A549 (cell line): ENCODE measurements at regions not wholly inside any gene's neighbourhood (a gene's known extent, or its start where the extent isn't known, plus 50 kb on each side); places are given as distances from the start of the nearest gene placed in this dataset.

Experiments used
- ATAC-seq, 2 experiments: fragments of 200-7000 bp in 1 of 2; fragments of >200 bp in 1 of 2; cut with Nextera tagmentation in 1 of 2; cut with Tn5 transposase in 1 of 2; 3 replicates each; pipeline versions ENCODE4 v1.8.0 to v1.9.1; 2018 to 2020; ENCODE audit warnings: mild to moderate bottlenecking in 1 of 2, moderate library complexity in 1 of 2
- CTCF ChIA-PET: fragments of 300-600 bp; sonication (Branson Sonifier 250); formaldehyde crosslinking; extraction: SDS; loops from one replicate; lab custom pipeline; 2021; ENCODE audit warnings: antibody characterized with exemption, inconsistent platforms; lab: Yijun Ruan, JAX
- POLR2A ChIA-PET: fragments of 350-600 bp; formaldehyde crosslinking; extraction: SDS; loops from one replicate; lab custom pipeline; 2021; ENCODE audit warnings: antibody characterized with exemption, inconsistent platforms; lab: Yijun Ruan, JAX
- DNase-seq, 2 experiments: peaks; one replicate each; pipeline versions ENCODE4 v3.0.0 to v3.0.0-alpha.2; 2011 to 2016; ENCODE audit warnings: low read depth in 1 of 2, low spot score in 1 of 2
- FAIRE-seq: peaks from 2 replicates; lab custom pipeline; 2011; peaks lifted over from hg19 to GRCh38; lab: Jason Lieb, UNC
- H3K27ac ChIP-seq, 2 experiments: fragments of >200 bp; sonication (Bioruptor Twin); formaldehyde crosslinking; 3 replicates each; pipeline ENCODE4 v1.5.1; 2016 to 2017
- H3K4me1 ChIP-seq: fragments of >200 bp; sonication (Bioruptor Twin); formaldehyde crosslinking; 3 replicates; pipeline ENCODE4 v1.6.1; 2016
- H3K4me2 ChIP-seq: fragments of >200 bp; sonication (Bioruptor Twin); formaldehyde crosslinking; 3 replicates; pipeline ENCODE4 v1.6.1; 2016
- H3K4me3 ChIP-seq: fragments of >200 bp; sonication (Bioruptor Twin); formaldehyde crosslinking; 3 replicates; pipeline ENCODE4 v1.5.1; 2016
- H3K9me3 ChIP-seq: fragments of >200 bp; sonication (Bioruptor Twin); formaldehyde crosslinking; 3 replicates; pipeline ENCODE4 v1.6.1; 2016
- BCL3 ChIP-seq: fragments of >200 bp; sonication (Bioruptor Twin); formaldehyde crosslinking; IDR thresholded peaks from 3 replicates; pipeline ENCODE4 v1.6.1; 2016
- E2F6 ChIP-seq: IDR thresholded peaks from 2 replicates; pipeline ENCODE4 v1.6.1; 2012; ENCODE audit warnings: low read depth, borderline replicate concordance
- ELK1 ChIP-seq: fragments of 150-350 bp; IDR thresholded peaks from 2 replicates; pipeline ENCODE4 v1.6.1; 2014; ENCODE audit warnings: low read depth, mild to moderate bottlenecking, low read length
- EP300 ChIP-seq, 2 experiments: fragments of >200 bp; sonication (Bioruptor Twin); formaldehyde crosslinking; IDR thresholded peaks; 2 replicates in 1 of 2; 3 replicates in 1 of 2; pipeline ENCODE4 v1.6.1; 2016 to 2017
- FOSB ChIP-seq: fragments of 250-450 bp; sonication (Bioruptor Pico); IDR thresholded peaks from 2 replicates; pipeline ENCODE4 v1.5.0; 2020; ENCODE audit warnings: mild to moderate bottlenecking, moderate library complexity
- FOSL2 ChIP-seq, 2 experiments: fragments of 450-650 bp in 1 of 2; fragments of >200 bp in 1 of 2; sonication (Bioruptor Twin) in 1 of 2; formaldehyde crosslinking; IDR thresholded peaks; 2 replicates each; pipeline versions ENCODE4 v1.5.0 to v1.6.1; 2016 to 2020; ENCODE audit warnings: mild to moderate bottlenecking in 1 of 2, moderate library complexity in 1 of 2
- HOXA7 ChIP-seq: fragments of 250-450 bp; sonication (Bioruptor Pico); IDR thresholded peaks from 2 replicates; pipeline ENCODE4 v1.5.0; 2020; ENCODE audit warnings: mild to moderate bottlenecking, moderate library complexity
- HOXB13 ChIP-seq: fragments of 250-450 bp; sonication (Bioruptor Pico); IDR thresholded peaks from 2 replicates; pipeline ENCODE4 v1.5.0; 2020; ENCODE audit warnings: low read depth, mild to moderate bottlenecking, moderate library complexity
- HOXB5 ChIP-seq: fragments of 250-450 bp; sonication (Bioruptor Pico); IDR thresholded peaks from 2 replicates; pipeline ENCODE4 v1.5.0; 2020; ENCODE audit warnings: mild to moderate bottlenecking, moderate library complexity
- JUNB ChIP-seq: fragments of >200 bp; sonication (Bioruptor Twin); formaldehyde crosslinking; IDR thresholded peaks from 2 replicates; pipeline ENCODE4 v1.6.1; 2016
- KDM5A ChIP-seq: fragments of 200-600 bp; sonication (generic); IDR thresholded peaks from 2 replicates; pipeline ENCODE4 v1.6.1; 2016; ENCODE audit warnings: antibody characterized with exemption, mild to moderate bottlenecking
- MAFK ChIP-seq: fragments of 450-650 bp; IDR thresholded peaks from 2 replicates; pipeline ENCODE4 v1.6.1; 2014; ENCODE audit not compliant: partially characterized antibody
- MYC ChIP-seq: IDR thresholded peaks from 2 replicates; pipeline ENCODE4 v1.6.1; 2012; ENCODE audit warnings: mild to moderate bottlenecking, inconsistent platforms, low read length, improper control_type of control experiment, borderline replicate concordance
- NR3C1 ChIP-seq: fragments of >200 bp; sonication (Bioruptor Twin); formaldehyde crosslinking; IDR thresholded peaks from 3 replicates; pipeline ENCODE4 v1.6.1; 2017
- PHF8 ChIP-seq: fragments of 200-600 bp; sonication (generic); IDR thresholded peaks from 2 replicates; pipeline ENCODE4 v1.6.1; 2016; ENCODE audit warnings: low read depth, mild to moderate bottlenecking, antibody characterized with exemption, moderate library complexity, borderline replicate concordance
- POLR2A ChIP-seq: IDR thresholded peaks from 2 replicates; pipeline ENCODE4 v1.6.1; 2012; ENCODE audit warnings: mild to moderate bottlenecking, low read length
- RAD21 ChIP-seq, 2 experiments: fragments of >200 bp in 1 of 2; sonication (Bioruptor Twin) in 1 of 2; formaldehyde crosslinking in 1 of 2; IDR thresholded peaks in 1 of 2; conservative IDR thresholded peaks in 1 of 2; 2 replicates in 1 of 2; 3 replicates in 1 of 2; pipeline ENCODE4 v1.6.1; 2012 to 2018; ENCODE audit warnings: inconsistent platforms in 1 of 2
- REST ChIP-seq: fragments of 200-600 bp; sonication (generic); IDR thresholded peaks from 2 replicates; pipeline ENCODE4 v1.6.1; 2016; ENCODE audit warnings: antibody characterized with exemption, mild to moderate bottlenecking, moderate library complexity
- RFX5 ChIP-seq: fragments of 450-650 bp; IDR thresholded peaks from 2 replicates; pipeline ENCODE4 v1.7.1; 2014; ENCODE audit warnings: antibody characterized with exemption, mild to moderate bottlenecking, moderate library complexity
- SMC3 ChIP-seq: fragments of >200 bp; sonication (Bioruptor Twin); formaldehyde crosslinking; IDR thresholded peaks from 3 replicates; pipeline ENCODE4 v1.6.1; 2018; ENCODE audit warnings: inconsistent platforms
- SREBF2 ChIP-seq: fragments of 450-650 bp; IDR thresholded peaks from 2 replicates; pipeline ENCODE4 v1.6.1; 2014; ENCODE audit warnings: mild to moderate bottlenecking, moderate library complexity
- TP53 ChIP-seq: fragments of 250-450 bp; sonication (Bioruptor Pico); IDR thresholded peaks from 2 replicates; pipeline ENCODE4 v1.5.0; 2021; ENCODE audit warnings: mild to moderate bottlenecking, moderate library complexity
- ZFP36 ChIP-seq: fragments of 450-650 bp; IDR thresholded peaks from 2 replicates; pipeline ENCODE4 v1.6.1; 2014; ENCODE audit warnings: borderline replicate concordance; ENCODE audit not compliant: partially characterized antibody
- ZNF302 ChIP-seq: fragments of 250-450 bp; sonication (Bioruptor Pico); IDR thresholded peaks from 2 replicates; pipeline ENCODE4 v1.9.0; 2021; ENCODE audit warnings: inconsistent platforms, mild to moderate bottlenecking, moderate library complexity
- ZSCAN20 ChIP-seq: fragments of 250-450 bp; sonication (Bioruptor Pico); IDR thresholded peaks from 2 replicates; pipeline ENCODE4 v1.8.0; 2022; ENCODE audit warnings: mild to moderate bottlenecking, moderate library complexity
- whole genome bisulfite sequencing: methylation state at CpG from one replicate; pipeline ENCODE4 v1.1.6; 2017; ENCODE audit errors: missing lambda C conversion rate; 5-methylcytosine and 5-hydroxymethylcytosine counted together

- no peak for TF ChIP-seq BCL3
- TF ChIP-seq, all 56 proteins: peak for 0
Observed at GRCh38 chr2:134177351-134177931, 76.4 kb upstream of the MGAT5 start (continued).

GRCh38 chr2:134178138-134178877 lies 75.6 kb upstream of the MGAT5 start:
- ChIA-PET CTCF (no interaction called here), POLR2A (no interaction called here)
- no peak for DNase-seq
- Histone ChIP-seq H3K27ac (no peak overlapping the region), H3K9me3 (no peaks in the 10 kb centered on the region), H3K4me3 (no peak overlapping the region), H3K4me2 (no peak overlapping the region), H3K4me1 (no peaks in the 10 kb centered on the region; the same call in 2 of the 3 replicates)
- whole genome bisulfite sequencing: 85% methylated on average over 3 of the region's 3 CpGs
- no peak; a peak in 1 of 6 replicates for ATAC-seq
- FAIRE-seq: no peak
- TF ChIP-seq SMC3 (no peak), E2F6 (no peak), POLR2A (no peak), MAFK (no peak), HOXB5 (no peak), EP300 (IDR thresholded peaks at IDR 0.05) (no peak), HOXB13 (CRISPR knock-in tag) (no peak), ZNF302 (no peak), JUNB (no peak), ELK1 (no peak), REST (no peak), PHF8 (no peak)

- no peaks in the 10 kb centered on the region for H3K4me1 ChIP-seq
- DNase-seq: no peak
- TF ChIP-seq HOXB5: no peak
- TF ChIP-seq ZSCAN20: no peak
- no peak for TF ChIP-seq TP53 (CRISPR knock-in tag)
- no peak for TF ChIP-seq RFX5
- TF ChIP-seq ZFP36: no peak
- TF ChIP-seq SREBF2: no peak
- TF ChIP-seq RAD21 (conservative IDR thresholded peaks at IDR 0.05 in 1 of 2, IDR thresholded peaks at IDR 0.05 in 1 of 2): no peak
- TF ChIP-seq NR3C1: no peak
- no peak for TF ChIP-seq HOXA7 (CRISPR knock-in tag)
- no peak for TF ChIP-seq FOSL2 (IDR thresholded peaks at IDR 0.05)
- no peak for TF ChIP-seq FOSL2 (CRISPR knock-in tag; IDR thresholded peaks at IDR 0.05)
- TF ChIP-seq MYC: no peak
- no peak for TF ChIP-seq EP300 (IDR thresholded peaks at IDR 0.05)
- no peak for TF ChIP-seq KDM5A
- no peak for TF ChIP-seq FOSB (CRISPR knock-in tag)
- TF ChIP-seq, all 56 proteins: peak for 0
- FAIRE-seq (no peak), ATAC-seq (no peak)
- CTCF ChIA-PET: interaction anchor here (0.7 to 1.3 kb wide), 2 partner anchors 26 to 44 kb away, joined by 3 read pairs; no protein-coding TSS in a partner anchor
- POLR2A ChIA-PET: no interaction called here
- no peak overlapping the region for H3K4me3 ChIP-seq
- 87% methylated on average over 5 of the region's 5 CpGs for WGBS
- H3K9me3 ChIP-seq: no peaks in the 10 kb centered on the region
- H3K27ac ChIP-seq: no peak overlapping the region
- H3K4me2 ChIP-seq: no peak overlapping the region
Observed at GRCh38 chr2:134181219-134181618, 72.7 kb upstream of the MGAT5 start.
